ENCODE measurements at regions not wholly inside any gene's neighbourhood (a gene's known extent, or its start where the extent isn't known, plus 50 kb on each side); places are given as distances from the start of the nearest gene placed in this dataset.

GRCh38 chr12:89092297-89092696, 260.0 kb downstream of the DUSP6 start:
- no peak for TF ChIP-seq CTCF (IDR thresholded peaks at IDR 0.05; ENCODE audit: insufficient read depth in 1 of 2, low read depth in 1 of 2, low read length in 1 of 2, severe bottlenecking in 1 of 2, unreplicated experiment in 1 of 2)
- Mint-ChIP-seq H3K27me3 (ENCODE audit: insufficient read depth, unreplicated experiment) (no peaks in the 10 kb centered on the region), H3K4me1 (ENCODE audit: low read depth, unreplicated experiment) (peaks cover 11% of the 10 kb centered on the region), H3K36me3 (ENCODE audit: insufficient read depth, unreplicated experiment) (peaks cover 10% of the 10 kb centered on the region), H3K27ac (ENCODE audit: unreplicated experiment) (no peak overlapping the region), H3K9me3 (ENCODE audit: unreplicated experiment) (peaks cover 30% of the 10 kb centered on the region), H3K4me3 (ENCODE audit: unreplicated experiment) (no peak overlapping the region)
- DNase-seq = no peak
- Histone ChIP-seq H3K27me3 (replicated peaks; ENCODE audit: control insufficient read depth, insufficient read depth, low read length) (no peaks in the 10 kb centered on the region), H3K36me3 (ENCODE audit: control insufficient read depth, insufficient read depth, low read length) (no peaks in the 10 kb centered on the region), H3K9me3 (peaks cover 19% of the 10 kb centered on the region), H3K4me3 (ENCODE audit: low read depth, low read length) (no peak overlapping the region), H3K4me1 (peaks cover 22% of the 10 kb centered on the region)
- intact Hi-C loops (cut with micrococcal nuclease; ENCODE audit: unreplicated experiment) = no loop called here
- no TSS peak for BruUV-seq (replicated peaks)
- CTCF ChIA-PET = no interaction called here
- POLR2A ChIA-PET = no interaction called here

- TF ChIP-seq CTCF (IDR thresholded peaks at IDR 0.05; ENCODE audit: insufficient read depth in 1 of 2, low read depth in 1 of 2, low read length in 1 of 2, severe bottlenecking in 1 of 2, unreplicated experiment in 1 of 2) = no peak
- Mint-ChIP-seq H3K9me3 (ENCODE audit: unreplicated experiment) (peaks cover 30% of the 10 kb centered on the region), H3K27me3 (ENCODE audit: insufficient read depth, unreplicated experiment) (no peaks in the 10 kb centered on the region), H3K4me1 (ENCODE audit: low read depth, unreplicated experiment) (peaks cover 19% of the 10 kb centered on the region), H3K27ac (ENCODE audit: unreplicated experiment) (no peak overlapping the region), H3K36me3 (ENCODE audit: insufficient read depth, unreplicated experiment) (peaks cover 10% of the 10 kb centered on the region), H3K4me3 (ENCODE audit: unreplicated experiment) (no peak overlapping the region)
- Histone ChIP-seq H3K4me3 (ENCODE audit: low read depth, low read length) (no peak overlapping the region), H3K27me3 (replicated peaks; ENCODE audit: control insufficient read depth, insufficient read depth, low read length) (no peaks in the 10 kb centered on the region), H3K36me3 (ENCODE audit: control insufficient read depth, insufficient read depth, low read length) (no peaks in the 10 kb centered on the region), H3K4me1 (peaks cover 29% of the 10 kb centered on the region), H3K9me3 (peaks cover 19% of the 10 kb centered on the region)
- ChIA-PET CTCF (no interaction called here), POLR2A (no interaction called here)
- no peak for DNase-seq
- BruUV-seq (replicated peaks) = no TSS peak
- intact Hi-C loops (cut with micrococcal nuclease; ENCODE audit: unreplicated experiment) = no loop called here
These were observed 260.9 kb downstream of the DUSP6 start for GRCh38 chr12:89091293-89091841.

- Mint-ChIP-seq H3K27ac (ENCODE audit: unreplicated experiment) (no peak overlapping the region), H3K27me3 (ENCODE audit: insufficient read depth, unreplicated experiment) (no peaks in the 10 kb centered on the region), H3K4me3 (ENCODE audit: unreplicated experiment) (no peak overlapping the region), H3K36me3 (ENCODE audit: insufficient read depth, unreplicated experiment) (peaks cover 10% of the 10 kb centered on the region), H3K9me3 (ENCODE audit: unreplicated experiment) (peaks cover 30% of the 10 kb centered on the region), H3K4me1 (ENCODE audit: low read depth, unreplicated experiment) (peaks cover 22% of the 10 kb centered on the region)
- TF ChIP-seq CTCF (IDR thresholded peaks at IDR 0.05; ENCODE audit: insufficient read depth in 1 of 2, low read depth in 1 of 2, low read length in 1 of 2, severe bottlenecking in 1 of 2, unreplicated experiment in 1 of 2) = no peak
- CTCF ChIA-PET = no interaction called here
- H3K4me3 ChIP-seq (ENCODE audit: low read depth, low read length) = no peak overlapping the region
- H3K27me3 ChIP-seq (replicated peaks; ENCODE audit: control insufficient read depth, insufficient read depth, low read length) = no peaks in the 10 kb centered on the region
- H3K9me3 ChIP-seq = peaks cover 19% of the 10 kb centered on the region
- no TSS peak for BruUV-seq (replicated peaks)
- H3K36me3 ChIP-seq (ENCODE audit: control insufficient read depth, insufficient read depth, low read length) = no peaks in the 10 kb centered on the region
- POLR2A ChIA-PET = no interaction called here
- H3K4me1 ChIP-seq = peaks cover 38% of the 10 kb centered on the region
- no peak for DNase-seq
- intact Hi-C loops (cut with micrococcal nuclease; ENCODE audit: unreplicated experiment) = loop anchor here (5.0 kb wide), 1 partner anchor 37 kb away; no protein-coding TSS in a partner anchor
These were observed 263.0 kb downstream of the DUSP6 start for GRCh38 chr12:89089264-89089663.

Measured in Caco-2 (cell line).